K562 (cell line): ENCODE measurements at regions not wholly inside any gene's neighbourhood (a gene's known extent, or its start where the extent isn't known, plus 50 kb on each side); places are given as distances from the start of the nearest gene placed in this dataset.

ENCODE experiments used
- ATAC-seq: fragments of 200-7000 bp; cut with Tn5 transposase; 3 replicates; pipeline ENCODE4 v1.9.1; 2020; ENCODE audit warnings: moderate library complexity
- BruUV-seq: library from RNA; stranded (reverse); fragments of 400-500 nt; replicated peaks from 2 replicates; lab custom pipeline; 2021; lab: Mats Ljungman, UMichigan
- CTCF ChIA-PET: fragments of 300-600 bp; formaldehyde crosslinking; extraction: SDS; loops from one replicate; lab custom pipeline; 2021; ENCODE audit warnings: low intra/inter-chr PET ratio; lab: Yijun Ruan, JAX
- POLR2A ChIA-PET: fragments of 300-600, 350-650 bp; sonication (Branson Sonifier 250); formaldehyde crosslinking; extraction: SDS; loops from one replicate; lab custom pipeline; 2021; ENCODE audit warnings: antibody characterized with exemption, inconsistent platforms; lab: Yijun Ruan, JAX
- DNase-seq, 4 experiments: peaks; one replicate each; pipeline versions ENCODE4 v3.0.0 to v3.0.0-alpha.2; 2011 to 2018; ENCODE audit warnings: low spot score in 3 of 4, mixed read lengths in 3 of 4; ENCODE audit errors: extremely low read depth in 1 of 4
- FAIRE-seq: peaks from 2 replicates; lab custom pipeline; 2011; peaks lifted over from hg19 to GRCh38; lab: Jason Lieb, UNC
- H2AFZ ChIP-seq: 2 replicates; pipeline ENCODE4 v1.6.0; 2011; ENCODE audit warnings: low read depth, low read length, control low read depth, inconsistent platforms
- H3K27ac ChIP-seq: fragments of 200-600 bp; 3 replicates; pipeline ENCODE4 v1.8.0; 2011; ENCODE audit warnings: low read depth, mild to moderate bottlenecking, control low read depth, inconsistent platforms, low read length, moderate library complexity, mixed read lengths; ENCODE audit errors: extremely low read depth
- H3K27me3 ChIP-seq, 2 experiments: fragments of 300-600 bp in 1 of 2; 2 replicates in 1 of 2; 3 replicates in 1 of 2; pipeline versions ENCODE4 v1.6.0 to v1.8.0; 2011; ENCODE audit warnings: inconsistent platforms in 2 of 2, low read length in 2 of 2, mild to moderate bottlenecking in 1 of 2, mixed read lengths in 1 of 2, moderate library complexity in 1 of 2; ENCODE audit not compliant: control insufficient read depth in 2 of 2, insufficient read depth in 2 of 2
- H3K36me3 ChIP-seq: fragments of 300-600 bp; 3 replicates; pipeline ENCODE4 v1.8.0; 2011; ENCODE audit warnings: mild to moderate bottlenecking, low read length, inconsistent platforms; ENCODE audit not compliant: control insufficient read depth, insufficient read depth
- H3K4me1 ChIP-seq, 2 experiments: fragments of 200-600 bp in 1 of 2; replicated peaks in 1 of 2; 2 replicates in 1 of 2; 3 replicates in 1 of 2; pipeline versions ENCODE4 v1.5.1 to v1.8.0; 2011; ENCODE audit warnings: inconsistent platforms in 2 of 2, low read length in 2 of 2, mild to moderate bottlenecking in 1 of 2, mixed read lengths in 1 of 2, moderate library complexity in 1 of 2; ENCODE audit not compliant: control insufficient read depth in 2 of 2, insufficient read depth in 2 of 2
- H3K4me2 ChIP-seq: 2 replicates; pipeline ENCODE4 v1.6.1; 2011; ENCODE audit warnings: low read length, control low read depth, inconsistent platforms, mixed read lengths; ENCODE audit not compliant: insufficient read depth
- H3K4me3 ChIP-seq: fragments of 200-600 bp; sonication (generic), shearing (Covaris generic); 2 replicates; pipeline ENCODE4 v1.5.1; 2016; ENCODE audit warnings: control low read depth, inconsistent platforms
- H3K79me2 ChIP-seq: fragments of 200-600 bp; 3 replicates; pipeline ENCODE4 v1.8.0; 2011; ENCODE audit warnings: low read length, inconsistent platforms; ENCODE audit not compliant: control insufficient read depth, insufficient read depth
- H3K9ac ChIP-seq, 2 experiments: 2 replicates each; pipeline versions ENCODE4 v1.6.0 to v1.6.1; 2011; ENCODE audit warnings: low read depth in 2 of 2, low read length in 2 of 2, control low read depth in 1 of 2, inconsistent platforms in 1 of 2, mild to moderate bottlenecking in 1 of 2, mixed read lengths in 1 of 2; ENCODE audit not compliant: insufficient read depth in 1 of 2
- H3K9me1 ChIP-seq: one replicate; pipeline ENCODE4 v1.6.0; 2011; ENCODE audit warnings: inconsistent platforms, mild to moderate bottlenecking, low read length, moderate library complexity; ENCODE audit not compliant: control insufficient read depth, insufficient read depth
- H3K9me3 ChIP-seq: replicated peaks from 2 replicates; pipeline ENCODE4 v1.5.1; 2011; ENCODE audit warnings: low read depth, low read length, inconsistent platforms; ENCODE audit not compliant: control insufficient read depth, insufficient read depth
- H4K20me1 ChIP-seq: replicated peaks from 2 replicates; pipeline ENCODE4 v1.6.1; 2011; ENCODE audit warnings: low read length, inconsistent platforms, mixed read lengths; ENCODE audit not compliant: control insufficient read depth, insufficient read depth
- BRD9 ChIP-seq: fragments of 450-650 bp; IDR thresholded peaks from 2 replicates; pipeline ENCODE4 v1.6.1; 2018; ENCODE audit warnings: low read depth; ENCODE audit not compliant: partially characterized antibody
- FOXJ2 ChIP-seq: fragments of 200-800 bp; sonication (Bioruptor generic); IDR thresholded peaks from 2 replicates; pipeline ENCODE4 v1.6.1; 2016; ENCODE audit warnings: missing genetic modification characterization, missing compliant biosample characterization
- PREB ChIP-seq: sonication (generic); formaldehyde crosslinking; IDR thresholded peaks from 2 replicates; pipeline ENCODE4 v1.8.1; 2023; ENCODE audit warnings: mild to moderate bottlenecking, missing genetic modification reagents
- PTTG1 ChIP-seq: fragments of 450-650 bp; IDR thresholded peaks from 2 replicates; pipeline ENCODE4 v1.6.1; 2016; ENCODE audit warnings: low read depth, mild to moderate bottlenecking, missing genetic modification characterization, missing compliant biosample characterization
- WGBS: fragments of 100-300 bp; shearing (Covaris generic); methylation state at CpG from one replicate; pipeline ENCODE4 v1.1.6; 2016; ENCODE audit warnings: low coverage, mixed read lengths; ENCODE audit not compliant: insufficient coverage; ENCODE audit errors: missing lambda C conversion rate; 5-methylcytosine and 5-hydroxymethylcytosine counted together
- in situ Hi-C: fragments of 300-500 bp; cut with MboI; formaldehyde crosslinking; loops from 4 replicates; pipeline ENCODE4 v1.15.0; 2018; ENCODE audit warnings: inconsistent platforms, mixed read lengths
- intact Hi-C: fragments of 100-400 bp; cut with micrococcal nuclease; formaldehyde crosslinking; loops from 2 replicates; pipeline ENCODE4 v1.14.2; 2022
- TF ChIP-seq, protein P1 (sequence below): fragments of 450-650 bp; IDR thresholded peaks from 2 replicates; pipeline ENCODE4 v1.6.1; 2016

- BruUV-seq, result no TSS peak
- WGBS, result 0% methylated on average over 1 of the region's 1 CpG
Measured at GRCh38 chr6:23170049-23170448, 600.7 kb downstream of the HDGFL1 start.

More at GRCh38 chr6:23170049-23170448, 600.7 kb downstream of the HDGFL1 start:
- no peaks in the 10 kb centered on the region for H3K9me3 ChIP-seq
- H4K20me1 ChIP-seq, result no peaks in the 10 kb centered on the region
- DNase-seq (no peak), ATAC-seq (no peak), FAIRE-seq (no peak)
- no peak overlapping the region for H3K4me3 ChIP-seq
- no peaks in the 10 kb centered on the region for H3K27me3 ChIP-seq
- no peak overlapping the region for H3K27ac ChIP-seq
- no peaks in the 10 kb centered on the region for H3K4me1 ChIP-seq
- no peaks in the 10 kb centered on the region for H3K9me1 ChIP-seq
- no peaks in the 10 kb centered on the region for H3K36me3 ChIP-seq
- no peak overlapping the region for H3K4me2 ChIP-seq
- in situ Hi-C loops (no loop called here), intact Hi-C loops (no loop called here)
- no peak for TF ChIP-seq PREB (CRISPR knock-in tag)
- no peak for TF ChIP-seq BRD9
- TF ChIP-seq, protein P1, sequence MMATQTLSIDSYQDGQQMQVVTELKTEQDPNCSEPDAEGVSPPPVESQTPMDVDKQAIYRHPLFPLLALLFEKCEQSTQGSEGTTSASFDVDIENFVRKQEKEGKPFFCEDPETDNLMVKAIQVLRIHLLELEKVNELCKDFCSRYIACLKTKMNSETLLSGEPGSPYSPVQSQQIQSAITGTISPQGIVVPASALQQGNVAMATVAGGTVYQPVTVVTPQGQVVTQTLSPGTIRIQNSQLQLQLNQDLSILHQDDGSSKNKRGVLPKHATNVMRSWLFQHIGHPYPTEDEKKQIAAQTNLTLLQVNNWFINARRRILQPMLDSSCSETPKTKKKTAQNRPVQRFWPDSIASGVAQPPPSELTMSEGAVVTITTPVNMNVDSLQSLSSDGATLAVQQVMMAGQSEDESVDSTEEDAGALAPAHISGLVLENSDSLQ, result no peak
- no peak for TF ChIP-seq PTTG1 (tag)
- no peak for TF ChIP-seq FOXJ2
- POLR2A ChIA-PET, result no interaction called here
- CTCF ChIA-PET, result no interaction called here
- no peak overlapping the region for H2AFZ ChIP-seq
- H3K79me2 ChIP-seq, result no peaks in the 10 kb centered on the region
- H3K9ac ChIP-seq, result no peak overlapping the region
